ENCODE measurements at regions not wholly inside any gene's neighbourhood (a gene's known extent, or its start where the extent isn't known, plus 50 kb on each side); places are given as distances from the start of the nearest gene placed in this dataset.
"Not testable (repeated sequence)": the region's sequence is repeated elsewhere in the genome, so short reads cannot be mapped to it uniquely, and the experiment has no call there.

DNA sequence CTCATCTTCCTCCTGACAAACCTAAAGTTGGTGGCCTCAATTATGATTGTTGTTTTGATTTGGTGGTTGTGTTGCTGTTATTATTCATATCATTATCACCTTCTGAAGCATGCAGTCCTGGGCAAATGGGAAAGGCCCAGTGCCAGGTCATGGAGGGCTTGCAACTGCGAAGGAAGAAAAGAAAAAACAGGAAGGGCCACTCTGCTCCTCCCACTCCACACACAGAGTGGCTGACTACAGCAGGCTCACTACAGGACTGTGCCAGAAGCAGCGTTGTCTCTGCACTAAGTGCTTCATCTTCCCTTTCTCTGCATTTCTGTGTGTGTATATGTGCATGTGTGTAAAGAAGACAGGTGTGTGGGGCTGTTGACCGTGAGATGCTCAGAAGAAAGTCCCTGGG lies 231.9 kb downstream of the ANKRD30B start:
- intact Hi-C loops (cut with micrococcal nuclease; ENCODE audit: unreplicated experiment) = no loop called here
- ChIA-PET POLR2A (no interaction called here), CTCF (ENCODE audit: unreplicated experiment) (no interaction called here)

DNA sequence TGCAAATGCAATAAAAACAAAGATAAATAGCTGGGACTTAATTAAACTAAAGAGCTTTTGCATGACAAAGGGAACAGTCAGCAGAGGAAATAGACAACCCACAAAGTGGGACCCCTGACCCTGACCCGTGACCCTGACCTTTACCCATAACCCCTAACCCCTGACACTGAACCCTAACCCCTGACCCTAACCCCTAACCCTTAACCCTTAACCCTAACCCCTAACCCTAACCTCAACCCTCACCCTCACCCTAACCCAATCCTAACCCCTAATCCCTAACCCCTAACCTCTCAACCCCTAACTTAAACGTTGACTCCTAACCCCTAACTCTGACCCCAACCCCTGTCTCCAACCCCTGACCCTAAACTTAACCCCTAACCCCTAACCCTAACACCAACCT lies 236.6 kb downstream of the ANKRD30B start:
- BruUV-seq (replicated peaks); H3K9me2 ChIP-seq (ENCODE audit: insufficient read depth, low read length); POLR2A ChIA-PET; H3K4me1 ChIP-seq (ENCODE audit: insufficient read depth, low read length, poor library complexity, severe bottlenecking); H3K79me2 ChIP-seq (ENCODE audit: insufficient read depth, low read depth, low read length); H2AFZ ChIP-seq (ENCODE audit: low read length); H3K4me2 ChIP-seq (ENCODE audit: low read length); CTCF ChIA-PET (ENCODE audit: unreplicated experiment); intact Hi-C loops (cut with micrococcal nuclease; ENCODE audit: unreplicated experiment); DNase-seq (ENCODE audit: low spot score); H3K36me3 ChIP-seq (ENCODE audit: insufficient read depth, low read length); H3K9me3 ChIP-seq (ENCODE audit: low read length); H3K27ac ChIP-seq (ENCODE audit: low read depth, low read length, poor library complexity, severe bottlenecking); H4K20me1 ChIP-seq (ENCODE audit: insufficient read depth, low read length); H3K4me3 ChIP-seq (ENCODE audit: low read depth, low read length, poor library complexity, severe bottlenecking): not testable (repeated sequence)

More for the DNA sequence above, 231.9 kb downstream of the ANKRD30B start:
- Histone ChIP-seq H3K79me2 (ENCODE audit: insufficient read depth, low read depth, low read length) (no peaks in the 10 kb centered on the region), H3K9me3 (ENCODE audit: low read length) (no peaks in the 10 kb centered on the region), H3K9me2 (ENCODE audit: insufficient read depth, low read length) (no peaks in the 10 kb centered on the region), H3K36me3 (ENCODE audit: insufficient read depth, low read length) (no peaks in the 10 kb centered on the region), H3K4me3 (ENCODE audit: low read depth, low read length, poor library complexity, severe bottlenecking) (no peak overlapping the region), H3K27ac (ENCODE audit: low read depth, low read length, poor library complexity, severe bottlenecking) (no peak overlapping the region), H3K4me2 (ENCODE audit: low read length) (no peak overlapping the region), H4K20me1 (ENCODE audit: insufficient read depth, low read length) (no peaks in the 10 kb centered on the region), H2AFZ (ENCODE audit: low read length) (no peak overlapping the region), H3K4me1 (ENCODE audit: insufficient read depth, low read length, poor library complexity, severe bottlenecking) (no peaks in the 10 kb centered on the region)
- BruUV-seq (replicated peaks) = no TSS peak
- TF ChIP-seq CTCF (conservative IDR thresholded peaks at IDR 0.05; ENCODE audit: low read length) = no peak
- no peak for TF ChIP-seq EZH2phosphoT487 (IDR thresholded peaks at IDR 0.05; ENCODE audit: borderline replicate concordance, low read depth, low read length)
- DNase-seq (ENCODE audit: low spot score) = no peak

DNA sequence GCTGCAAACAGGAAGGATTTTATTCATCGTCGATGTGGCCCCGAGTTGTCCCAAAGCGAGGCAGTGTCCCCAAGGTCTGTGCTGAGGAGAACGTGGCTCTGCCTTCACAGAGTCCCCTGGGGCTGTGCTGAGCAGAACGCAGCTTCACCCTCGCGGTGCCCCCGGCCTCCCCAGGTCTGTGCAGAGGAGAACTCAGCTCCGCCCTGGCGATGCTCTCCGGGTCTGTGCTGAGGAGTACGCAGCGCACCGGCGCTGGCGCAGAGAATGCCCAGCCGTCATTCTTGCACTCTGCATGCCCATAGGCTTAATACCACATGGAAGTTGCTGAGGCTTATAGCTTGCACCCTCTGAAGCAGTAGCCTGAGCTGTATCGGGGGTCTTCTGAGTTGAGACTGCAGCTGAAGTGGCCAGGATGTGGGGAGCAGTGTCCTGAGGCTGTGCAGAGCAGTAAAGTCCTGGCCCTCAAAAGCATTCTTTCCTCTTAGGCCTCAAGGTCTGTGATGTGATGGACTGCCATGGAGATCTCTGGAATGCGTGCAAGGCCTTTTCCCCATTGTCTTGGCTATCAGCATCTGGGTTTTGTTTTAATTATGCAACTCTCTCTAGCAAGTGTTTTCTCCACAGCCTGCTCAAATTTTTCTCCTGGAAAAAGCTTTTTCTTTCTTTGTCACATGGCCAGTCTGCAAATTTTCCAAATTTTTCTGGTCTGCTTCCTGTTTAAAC lies 237.5 kb downstream of the ANKRD30B start:
- POLR2A ChIA-PET; H3K9me2 ChIP-seq (ENCODE audit: insufficient read depth, low read length); H3K27ac ChIP-seq (ENCODE audit: low read depth, low read length, poor library complexity, severe bottlenecking); BruUV-seq (replicated peaks); intact Hi-C loops (cut with micrococcal nuclease; ENCODE audit: unreplicated experiment); CTCF ChIA-PET (ENCODE audit: unreplicated experiment); DNase-seq (ENCODE audit: low spot score); H3K4me1 ChIP-seq (ENCODE audit: insufficient read depth, low read length, poor library complexity, severe bottlenecking); H3K4me3 ChIP-seq (ENCODE audit: low read depth, low read length, poor library complexity, severe bottlenecking); H2AFZ ChIP-seq (ENCODE audit: low read length); H3K79me2 ChIP-seq (ENCODE audit: insufficient read depth, low read depth, low read length); H4K20me1 ChIP-seq (ENCODE audit: insufficient read depth, low read length); H3K4me2 ChIP-seq (ENCODE audit: low read length); H3K9me3 ChIP-seq (ENCODE audit: low read length); H3K36me3 ChIP-seq (ENCODE audit: insufficient read depth, low read length): not testable (repeated sequence)

GRCh38 chr18:14987377-14987776 lies 239.4 kb downstream of the ANKRD30B start:
- not testable (repeated sequence) for BruUV-seq (replicated peaks)

GRCh38 chr18:14987960-14988710 lies 240.2 kb downstream of the ANKRD30B start:
- H3K4me3 ChIP-seq (ENCODE audit: low read depth, low read length, poor library complexity, severe bottlenecking); H3K4me2 ChIP-seq (ENCODE audit: low read length); H3K9me3 ChIP-seq (ENCODE audit: low read length); CTCF ChIA-PET (ENCODE audit: unreplicated experiment); H3K9me2 ChIP-seq (ENCODE audit: insufficient read depth, low read length); H3K4me1 ChIP-seq (ENCODE audit: insufficient read depth, low read length, poor library complexity, severe bottlenecking); H3K36me3 ChIP-seq (ENCODE audit: insufficient read depth, low read length); H4K20me1 ChIP-seq (ENCODE audit: insufficient read depth, low read length); H3K27ac ChIP-seq (ENCODE audit: low read depth, low read length, poor library complexity, severe bottlenecking); intact Hi-C loops (cut with micrococcal nuclease; ENCODE audit: unreplicated experiment); BruUV-seq (replicated peaks); H2AFZ ChIP-seq (ENCODE audit: low read length); H3K79me2 ChIP-seq (ENCODE audit: insufficient read depth, low read depth, low read length); DNase-seq (ENCODE audit: low spot score); POLR2A ChIA-PET: not testable (repeated sequence)

More at GRCh38 chr18:14987377-14987776, 239.4 kb downstream of the ANKRD30B start:
- H3K36me3 ChIP-seq (ENCODE audit: insufficient read depth, low read length); H3K9me3 ChIP-seq (ENCODE audit: low read length); H3K4me2 ChIP-seq (ENCODE audit: low read length); CTCF ChIA-PET (ENCODE audit: unreplicated experiment); H3K79me2 ChIP-seq (ENCODE audit: insufficient read depth, low read depth, low read length); H2AFZ ChIP-seq (ENCODE audit: low read length); H4K20me1 ChIP-seq (ENCODE audit: insufficient read depth, low read length); H3K4me3 ChIP-seq (ENCODE audit: low read depth, low read length, poor library complexity, severe bottlenecking); intact Hi-C loops (cut with micrococcal nuclease; ENCODE audit: unreplicated experiment); DNase-seq (ENCODE audit: low spot score); H3K9me2 ChIP-seq (ENCODE audit: insufficient read depth, low read length); H3K27ac ChIP-seq (ENCODE audit: low read depth, low read length, poor library complexity, severe bottlenecking); H3K4me1 ChIP-seq (ENCODE audit: insufficient read depth, low read length, poor library complexity, severe bottlenecking); POLR2A ChIA-PET: not testable (repeated sequence)

Measured in OCI-LY7 (cell line).